HG03159 (cell line): ENCODE measurements at regions not wholly inside any gene's neighbourhood (a gene's known extent, or its start where the extent isn't known, plus 50 kb on each side); places are given as distances from the start of the nearest gene placed in this dataset.

Experiments used
- ATAC-seq: cut with Tn5 transposase; IDR thresholded peaks from one replicate; pipeline ENCODE4 v1.9.1; 2021; ENCODE audit warnings: mild to moderate bottlenecking, moderate library complexity; ENCODE audit not compliant: unreplicated experiment

- ATAC-seq, result no peak
Observed at GRCh38 chr2:18639756-18640453, 50.5 kb upstream of the NT5C1B start.
